ENCODE measurements at regions not wholly inside any gene's neighbourhood (a gene's known extent, or its start where the extent isn't known, plus 50 kb on each side); places are given as distances from the start of the nearest gene placed in this dataset.

GRCh38 chr7:110153222-110153621, 937.7 kb upstream of the LRRN3 start:
- Histone ChIP-seq H3K4me1 (no peaks in the 10 kb centered on the region), H3K36me3 (no peaks in the 10 kb centered on the region), H3K4me3 (no peak overlapping the region), H3K27me3 (no peaks in the 10 kb centered on the region), H3K27ac (no peak overlapping the region), H3K9me3 (no peaks in the 10 kb centered on the region)
- DNase-seq (ENCODE audit: extremely low spot score in 2 of 2) = no peak
- TF ChIP-seq POLR2AphosphoS5 (IDR thresholded peaks at IDR 0.05; ENCODE audit: insufficient read depth in 1 of 2, low read depth in 1 of 2) = no peak
- TF ChIP-seq, protein P1, sequence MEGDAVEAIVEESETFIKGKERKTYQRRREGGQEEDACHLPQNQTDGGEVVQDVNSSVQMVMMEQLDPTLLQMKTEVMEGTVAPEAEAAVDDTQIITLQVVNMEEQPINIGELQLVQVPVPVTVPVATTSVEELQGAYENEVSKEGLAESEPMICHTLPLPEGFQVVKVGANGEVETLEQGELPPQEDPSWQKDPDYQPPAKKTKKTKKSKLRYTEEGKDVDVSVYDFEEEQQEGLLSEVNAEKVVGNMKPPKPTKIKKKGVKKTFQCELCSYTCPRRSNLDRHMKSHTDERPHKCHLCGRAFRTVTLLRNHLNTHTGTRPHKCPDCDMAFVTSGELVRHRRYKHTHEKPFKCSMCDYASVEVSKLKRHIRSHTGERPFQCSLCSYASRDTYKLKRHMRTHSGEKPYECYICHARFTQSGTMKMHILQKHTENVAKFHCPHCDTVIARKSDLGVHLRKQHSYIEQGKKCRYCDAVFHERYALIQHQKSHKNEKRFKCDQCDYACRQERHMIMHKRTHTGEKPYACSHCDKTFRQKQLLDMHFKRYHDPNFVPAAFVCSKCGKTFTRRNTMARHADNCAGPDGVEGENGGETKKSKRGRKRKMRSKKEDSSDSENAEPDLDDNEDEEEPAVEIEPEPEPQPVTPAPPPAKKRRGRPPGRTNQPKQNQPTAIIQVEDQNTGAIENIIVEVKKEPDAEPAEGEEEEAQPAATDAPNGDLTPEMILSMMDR (IDR thresholded peaks at IDR 0.05) = no peak
- no peak for TF ChIP-seq POLR2A (IDR thresholded peaks at IDR 0.05)
- intact Hi-C loops (cut with DNase I) = no loop called here

- H3K27me3 ChIP-seq = no peaks in the 10 kb centered on the region
- no peak for DNase-seq (ENCODE audit: extremely low spot score in 2 of 2)
- H3K4me1 ChIP-seq = no peaks in the 10 kb centered on the region
- H3K27ac ChIP-seq = no peak overlapping the region
- H3K9me3 ChIP-seq = no peaks in the 10 kb centered on the region
- H3K36me3 ChIP-seq = no peaks in the 10 kb centered on the region
- H3K4me3 ChIP-seq = no peak overlapping the region
- TF ChIP-seq, protein P1 (IDR thresholded peaks at IDR 0.05) = no peak
- no peak for TF ChIP-seq POLR2A (IDR thresholded peaks at IDR 0.05)
- TF ChIP-seq POLR2AphosphoS5 (IDR thresholded peaks at IDR 0.05; ENCODE audit: insufficient read depth in 1 of 2, low read depth in 1 of 2) = no peak
- intact Hi-C loops (cut with DNase I) = no loop called here
Measured at GRCh38 chr7:110156511-110156910, 934.4 kb upstream of the LRRN3 start.

DNA sequence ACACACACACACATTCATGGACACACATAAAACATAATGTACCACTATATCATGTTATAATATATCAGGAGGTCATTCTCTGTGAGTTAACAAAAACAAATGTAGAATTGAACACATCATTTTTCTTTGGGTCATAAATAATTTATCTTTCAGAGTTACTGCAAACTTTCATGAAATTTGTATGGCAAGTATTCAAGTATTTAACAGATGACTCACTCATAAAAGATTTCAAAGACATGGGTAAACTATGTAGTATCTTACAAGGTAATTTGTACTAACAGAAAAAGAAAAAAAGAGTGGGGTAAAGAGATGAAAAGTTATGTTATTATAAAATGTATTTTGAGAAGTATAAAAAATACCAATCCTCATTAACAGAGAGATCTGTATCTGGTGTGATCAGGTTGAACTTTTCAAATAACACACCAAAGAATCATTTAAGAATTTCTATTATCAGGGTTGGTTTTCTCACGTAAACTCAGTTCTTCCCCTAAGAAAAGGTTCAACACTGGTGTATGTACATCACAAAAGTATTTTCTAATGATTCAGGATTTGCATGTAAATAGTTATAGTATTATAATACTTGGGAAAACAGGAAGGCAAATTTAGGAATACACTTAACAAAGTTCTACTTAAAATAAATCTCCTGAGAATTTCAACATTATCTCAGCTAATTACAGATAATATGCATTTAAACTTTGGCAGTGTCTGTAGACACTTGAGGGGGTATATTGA, 933.1 kb upstream of the LRRN3 start:
- no peaks in the 10 kb centered on the region for H3K4me1 ChIP-seq
- intact Hi-C loops (cut with DNase I) = no loop called here
- no peak overlapping the region for H3K4me3 ChIP-seq
- H3K36me3 ChIP-seq = no peaks in the 10 kb centered on the region
- no peak for DNase-seq (ENCODE audit: extremely low spot score in 2 of 2)
- H3K27me3 ChIP-seq = no peaks in the 10 kb centered on the region
- H3K9me3 ChIP-seq = no peaks in the 10 kb centered on the region
- TF ChIP-seq POLR2AphosphoS5 (IDR thresholded peaks at IDR 0.05; ENCODE audit: insufficient read depth in 1 of 2, low read depth in 1 of 2) (no peak), POLR2A (IDR thresholded peaks at IDR 0.05) (no peak)
- TF ChIP-seq, protein P1 (IDR thresholded peaks at IDR 0.05) = no peak
- no peak overlapping the region for H3K27ac ChIP-seq

DNA sequence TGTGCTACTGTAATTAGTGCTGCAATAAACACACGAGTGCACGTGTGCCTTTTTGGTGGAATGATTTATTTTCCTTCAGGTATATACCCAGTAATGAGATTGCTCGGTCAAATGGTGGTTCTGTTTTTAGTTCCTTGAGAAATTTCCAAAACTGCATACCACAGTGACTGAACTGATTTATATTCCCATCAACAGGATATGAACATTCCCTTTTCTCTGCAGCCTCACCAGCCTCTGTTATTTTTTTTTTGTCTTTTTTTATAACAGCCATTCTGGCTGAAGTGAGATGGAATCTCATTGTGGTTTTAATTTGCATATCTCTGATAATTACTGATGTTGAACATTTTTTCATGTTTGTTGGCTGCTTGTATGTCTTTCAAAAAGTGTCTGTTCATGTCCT, 922.9 kb upstream of the LRRN3 start:
- intact Hi-C loops (cut with DNase I) = no loop called here
- Histone ChIP-seq H3K4me3 (no peak overlapping the region), H3K4me1 (no peaks in the 10 kb centered on the region), H3K9me3 (no peaks in the 10 kb centered on the region), H3K27me3 (no peaks in the 10 kb centered on the region), H3K27ac (no peak overlapping the region), H3K36me3 (no peaks in the 10 kb centered on the region)
- no peak for DNase-seq (ENCODE audit: extremely low spot score in 2 of 2)
- TF ChIP-seq POLR2A (IDR thresholded peaks at IDR 0.05) (no peak), POLR2AphosphoS5 (IDR thresholded peaks at IDR 0.05; ENCODE audit: insufficient read depth in 1 of 2, low read depth in 1 of 2) (no peak)
- TF ChIP-seq, protein P1 (IDR thresholded peaks at IDR 0.05) = no peak

- H3K4me3 ChIP-seq = no peak overlapping the region
- no peaks in the 10 kb centered on the region for H3K36me3 ChIP-seq
Measured at GRCh38 chr7:110170841-110171240, 920.1 kb upstream of the LRRN3 start.

More at GRCh38 chr7:110170841-110171240, 920.1 kb upstream of the LRRN3 start:
- intact Hi-C loops (cut with DNase I) = no loop called here
- Histone ChIP-seq H3K27ac (no peak overlapping the region), H3K9me3 (no peaks in the 10 kb centered on the region), H3K27me3 (no peaks in the 10 kb centered on the region), H3K4me1 (no peaks in the 10 kb centered on the region)
- DNase-seq (ENCODE audit: extremely low spot score in 2 of 2) = no peak
- no peak for TF ChIP-seq POLR2A (IDR thresholded peaks at IDR 0.05)
- TF ChIP-seq, protein P1 (IDR thresholded peaks at IDR 0.05) = no peak
- TF ChIP-seq POLR2AphosphoS5 (IDR thresholded peaks at IDR 0.05; ENCODE audit: insufficient read depth in 1 of 2, low read depth in 1 of 2) = no peak
